Activated CD8-positive, alpha-beta memory T cell treated with anti-CD3 and anti-CD28 coated beads for 4 hours (primary cell): ENCODE measurements at regions not wholly inside any gene's neighbourhood (a gene's known extent, or its start where the extent isn't known, plus 50 kb on each side); places are given as distances from the start of the nearest gene placed in this dataset.
"Not testable (repeated sequence)": the region's sequence is repeated elsewhere in the genome, so short reads cannot be mapped to it uniquely, and the experiment has no call there.

Source experiments
- DNase-seq, 2 donors: peaks; one replicate each; pipeline ENCODE4 v3.0.0-alpha.2; 2020; ENCODE audit warnings: low read depth in 2 of 2

DNA sequence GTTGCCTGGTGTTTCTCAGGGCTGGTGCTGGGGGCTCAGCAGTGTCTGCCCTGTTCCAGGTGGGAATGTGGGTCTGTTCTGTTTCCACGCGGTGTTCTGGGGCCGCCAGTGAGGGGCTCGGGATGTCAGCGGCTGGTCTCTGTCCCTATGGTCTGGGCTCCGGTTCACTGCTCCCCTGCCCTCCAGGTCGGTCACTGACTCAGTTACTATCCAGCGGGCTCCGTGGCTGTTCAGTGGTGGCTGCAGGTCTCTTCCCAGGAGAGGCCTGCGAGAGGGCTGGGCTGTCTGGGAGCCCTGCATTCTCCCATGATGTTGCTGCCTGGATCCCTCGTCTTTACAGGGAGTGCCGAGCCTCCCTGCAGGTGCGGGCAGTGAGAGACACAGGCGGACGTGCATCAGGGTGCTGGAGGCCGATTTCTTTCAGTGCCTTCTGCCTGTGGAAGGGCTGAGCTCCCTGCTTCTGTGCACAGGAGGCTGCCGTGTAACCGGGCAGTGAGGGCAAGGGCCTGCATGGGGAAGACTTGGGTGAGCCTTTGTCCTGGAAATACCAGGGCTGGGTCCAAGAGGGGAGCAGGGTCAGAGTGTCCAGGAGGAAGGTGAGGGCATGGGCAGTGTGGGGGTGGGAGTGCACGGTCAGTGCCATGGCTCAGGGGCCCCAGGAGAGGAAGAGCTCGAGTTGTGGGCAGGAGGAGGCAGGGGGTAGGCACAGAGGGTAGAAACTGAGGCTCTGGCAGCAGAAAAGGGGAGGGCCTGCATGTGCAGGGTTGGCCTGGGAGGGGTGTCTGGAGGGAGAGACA is 391.0 kb downstream of the TMEM121 start:
- not testable (repeated sequence) for DNase-seq

DNA sequence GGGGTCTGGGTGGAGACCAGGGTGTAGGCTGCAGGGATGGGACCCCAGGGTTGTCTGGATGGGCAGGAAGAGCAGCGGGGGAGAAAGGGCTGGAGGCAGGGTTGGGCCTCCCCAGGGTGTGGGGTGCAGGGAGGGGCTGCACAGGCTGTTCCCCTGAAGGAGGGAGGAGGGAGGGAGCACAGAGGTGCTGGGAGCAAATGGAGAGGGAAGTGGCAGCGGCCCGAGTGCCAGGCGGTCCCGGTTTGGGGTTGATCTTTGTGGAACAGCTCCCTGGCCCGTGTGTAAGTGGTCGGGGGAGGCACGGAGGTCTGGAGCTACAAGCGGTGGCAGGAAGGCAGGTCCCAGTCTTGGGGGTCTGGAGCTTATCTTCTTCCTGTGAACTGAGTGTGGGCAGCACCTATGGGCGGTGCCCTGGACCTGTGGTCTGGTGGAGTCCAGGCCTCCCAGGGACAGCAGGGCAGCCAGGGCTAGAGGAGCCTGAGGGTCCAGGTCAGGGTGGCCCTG is 391.6 kb downstream of the TMEM121 start:
- no peak for DNase-seq

DNA sequence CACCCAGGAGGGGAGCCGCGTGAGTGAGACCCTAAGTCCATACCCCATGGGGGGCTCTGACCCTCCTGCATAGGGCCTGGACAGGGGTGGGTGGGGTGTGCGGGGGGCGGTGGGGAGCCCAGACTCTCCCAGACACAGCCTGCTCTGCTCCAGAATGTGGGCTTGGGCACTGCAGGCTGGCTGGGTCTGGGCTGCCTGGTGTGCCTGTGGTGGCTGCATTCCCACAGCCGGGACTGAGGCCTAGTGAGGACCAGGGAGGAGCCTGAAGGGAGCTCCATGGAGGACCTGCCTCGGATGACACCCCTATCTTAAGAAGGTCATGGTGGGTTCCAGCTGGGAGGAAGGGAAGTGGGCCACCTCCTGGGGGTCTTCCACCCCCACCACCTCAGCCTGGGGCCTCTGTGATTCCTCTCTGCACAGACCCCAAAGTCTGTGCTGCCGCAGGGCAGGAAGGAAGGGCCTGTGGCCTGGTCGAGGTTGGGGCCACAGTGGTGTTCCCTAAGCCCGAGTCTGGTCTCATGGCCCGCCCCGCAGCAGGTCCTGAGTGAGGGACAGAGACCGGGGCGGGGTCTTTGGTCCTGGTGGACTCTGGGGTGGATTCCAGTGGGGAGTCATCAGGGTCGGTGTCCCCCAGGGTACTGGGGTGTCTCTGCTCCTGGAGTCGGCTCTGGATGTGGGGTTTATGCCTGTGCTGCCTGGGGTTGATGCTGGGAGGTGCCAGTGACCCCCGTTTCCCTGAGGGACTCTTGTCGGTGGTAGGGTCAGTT is 392.3 kb downstream of the TMEM121 start:
- DNase-seq: no peak

DNA sequence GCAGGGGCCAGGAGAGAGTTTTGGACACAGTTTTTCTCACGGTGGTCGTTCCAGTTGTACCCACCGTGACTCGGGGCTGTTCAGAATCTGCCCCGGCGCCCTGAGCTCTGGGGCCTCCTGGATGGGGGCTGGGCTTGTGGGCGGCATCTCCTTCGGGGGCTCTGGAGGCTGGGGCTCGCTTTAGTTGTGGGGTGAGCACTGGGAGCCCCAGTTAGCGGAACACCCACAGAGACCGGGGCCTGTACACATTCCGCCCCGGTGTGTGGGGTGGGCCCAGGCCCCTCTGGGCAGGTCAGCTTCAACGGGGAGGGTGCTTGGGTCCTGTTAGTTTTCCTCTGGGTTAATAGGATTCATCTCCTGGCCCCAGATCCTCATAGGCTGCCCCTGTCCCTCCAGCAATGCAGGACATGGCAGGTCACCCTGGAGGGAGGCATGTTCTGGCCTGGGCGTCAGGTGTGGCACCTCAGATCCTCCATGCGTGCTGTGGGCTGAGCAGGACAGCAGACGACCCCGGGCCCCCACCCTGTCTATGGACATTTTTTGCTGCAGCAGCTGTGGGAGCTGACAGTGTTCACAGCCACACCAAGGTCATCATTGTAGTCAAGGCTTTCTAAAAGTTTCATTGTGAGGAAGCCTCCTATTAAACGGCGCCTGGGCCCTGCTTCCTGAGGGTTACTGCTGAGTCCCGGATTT is 393.2 kb downstream of the TMEM121 start:
- DNase-seq: no peak

DNA sequence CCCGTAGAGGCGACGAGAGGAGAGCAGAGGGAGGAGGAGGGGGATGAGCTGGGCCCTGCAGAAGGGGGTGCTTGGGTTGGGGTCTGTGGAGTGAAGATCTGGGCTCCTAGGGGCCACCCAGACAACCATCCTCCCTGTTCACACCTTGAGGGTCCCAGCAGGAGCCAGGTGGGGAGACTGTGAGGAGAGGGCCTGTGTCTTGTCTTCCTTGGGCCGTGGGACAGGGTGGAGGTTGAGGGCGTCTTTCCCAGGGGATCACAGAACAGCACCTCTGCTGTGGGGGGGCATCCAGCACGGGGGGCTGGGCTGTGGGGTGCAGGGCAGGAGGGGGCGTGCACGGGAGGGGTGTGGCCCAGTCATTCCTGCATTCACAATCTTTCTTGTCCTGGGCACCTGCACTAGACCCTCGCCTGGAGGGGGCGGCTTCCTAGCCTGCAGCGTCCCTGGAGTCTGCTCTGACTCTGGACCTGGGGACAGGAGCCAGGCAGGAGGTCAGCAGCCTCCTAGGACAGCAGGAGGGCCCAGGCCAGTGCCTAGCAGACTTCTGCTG is 393.8 kb downstream of the TMEM121 start:
- not testable (repeated sequence) for DNase-seq

DNA sequence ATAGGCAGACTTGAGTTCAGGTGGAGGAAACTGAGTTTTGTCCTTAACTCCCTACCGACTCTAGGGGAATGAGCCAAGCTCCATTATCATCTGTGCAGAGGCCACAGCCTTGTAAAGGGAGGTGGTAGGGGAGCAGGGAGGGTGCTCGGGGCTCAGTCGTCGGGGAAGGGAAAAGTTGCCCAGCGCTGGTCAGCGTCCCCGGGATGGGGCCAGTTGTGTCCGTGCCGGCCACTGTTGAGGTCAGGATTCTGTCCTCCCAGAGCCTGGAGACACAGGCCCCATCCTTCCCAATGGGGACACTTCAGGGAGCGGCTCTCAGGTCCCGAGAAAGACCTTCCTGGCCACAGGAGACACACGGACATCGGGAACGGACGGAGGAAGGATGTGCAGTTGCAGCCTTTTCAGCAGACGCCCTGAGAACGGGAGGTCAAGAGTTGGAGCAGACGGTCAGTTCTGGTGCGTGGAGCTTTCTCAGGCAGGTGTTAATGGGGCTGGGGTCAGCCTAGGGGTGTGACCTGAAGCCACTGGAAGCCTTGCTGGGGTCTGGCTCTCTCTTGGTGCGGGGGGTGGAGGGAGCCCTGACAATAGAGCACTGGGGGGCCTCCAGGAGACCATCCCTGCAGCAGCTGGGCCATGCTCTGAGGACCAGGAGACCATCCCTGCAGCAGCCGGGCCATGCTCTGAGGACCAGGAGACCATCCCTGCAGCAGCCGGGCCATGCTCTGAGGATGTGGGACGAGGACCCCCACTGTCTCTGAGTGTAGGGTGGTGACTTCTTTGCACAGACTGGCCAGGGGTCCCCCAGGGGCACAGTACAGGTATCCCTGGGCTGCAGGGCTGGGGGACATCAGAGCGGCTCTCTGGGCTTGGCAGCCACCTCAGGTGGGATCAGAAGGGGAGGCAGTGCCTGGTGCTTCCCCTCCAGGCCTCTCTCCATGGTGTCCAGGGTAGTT is 394.7 kb downstream of the TMEM121 start:
- not testable (repeated sequence) for DNase-seq

DNA sequence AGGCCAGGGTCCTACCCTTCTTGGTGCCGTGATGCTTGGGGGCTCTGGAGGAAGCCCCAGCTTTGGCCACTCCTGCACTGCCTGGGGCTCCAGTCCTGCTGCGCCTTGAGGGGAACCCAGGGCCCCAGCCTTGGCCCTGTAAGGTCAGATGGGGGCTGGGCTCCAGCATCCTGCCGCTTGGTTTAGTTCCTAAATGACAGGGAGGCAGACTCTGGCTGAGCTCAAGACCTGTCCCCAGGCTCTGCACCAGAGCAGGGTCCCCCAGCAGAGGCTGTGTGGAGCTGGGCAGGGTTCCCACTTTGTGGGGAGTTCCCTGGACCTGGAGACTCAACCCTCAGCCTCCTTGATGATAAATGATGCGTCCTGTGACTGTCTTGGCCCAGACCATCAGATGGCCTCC is 395.4 kb downstream of the TMEM121 start:
- not testable (repeated sequence) for DNase-seq

DNA sequence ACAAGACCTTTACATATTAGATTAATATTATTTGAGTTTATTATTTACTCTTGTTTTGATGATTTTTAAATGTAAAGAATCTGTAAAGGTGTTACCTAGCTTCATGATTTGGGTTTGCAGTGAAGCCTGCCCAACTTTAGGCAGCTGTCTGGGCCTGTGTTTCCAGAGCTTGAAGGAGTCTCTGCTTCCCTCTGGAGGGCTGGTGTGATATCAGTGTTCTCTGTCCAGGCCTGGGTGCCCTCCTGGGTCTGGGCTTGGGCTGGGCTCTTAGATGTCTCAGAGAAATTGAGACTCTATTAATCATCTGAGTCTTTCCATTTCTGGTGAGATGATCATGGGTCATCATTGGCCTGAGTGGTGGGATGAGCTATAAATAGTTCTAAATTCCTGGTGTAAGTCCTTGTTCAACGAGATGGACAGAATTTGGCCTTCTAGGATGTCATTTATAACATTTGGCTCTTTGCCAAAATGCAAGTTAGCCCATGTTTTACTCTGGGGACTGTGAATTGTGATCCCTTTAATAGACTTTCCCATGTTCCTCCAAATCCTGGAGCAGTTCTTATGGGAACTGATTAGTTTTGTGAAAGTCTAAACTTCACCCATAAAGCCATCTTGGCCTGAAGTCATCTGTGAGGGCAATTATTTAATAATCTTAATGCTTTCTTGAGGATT is 397.3 kb downstream of the TMEM121 start:
- not testable (repeated sequence) for DNase-seq

DNA sequence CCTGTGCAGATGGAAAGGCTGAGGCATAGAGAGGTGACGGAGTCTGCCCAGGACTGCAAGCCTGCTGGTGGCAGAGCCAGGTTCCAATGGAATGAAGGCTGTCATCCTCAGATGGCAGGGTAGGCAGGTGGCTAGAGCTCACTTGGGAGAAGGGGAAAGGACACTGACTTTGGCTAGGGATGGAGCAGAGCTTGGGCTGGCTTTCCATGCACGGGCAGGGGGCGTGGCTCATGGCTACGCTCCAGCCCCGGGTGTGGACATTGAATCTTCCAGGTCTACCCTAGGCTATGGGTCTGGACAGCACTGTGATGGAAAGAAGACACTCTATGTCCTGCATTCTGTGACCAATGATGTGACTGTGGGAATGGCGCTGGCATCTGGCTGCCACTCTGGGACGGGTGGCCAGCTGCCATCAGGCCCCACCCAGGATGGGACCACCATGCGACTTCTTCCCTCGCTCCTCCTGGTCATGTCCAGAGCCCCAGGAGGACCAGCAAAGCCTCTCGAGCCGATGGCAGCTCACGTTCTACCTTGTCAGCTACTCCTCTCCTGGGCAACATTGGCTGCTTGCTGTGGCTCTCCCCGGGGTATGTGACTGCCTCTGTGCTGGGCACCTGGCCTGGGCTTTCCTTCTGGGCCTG is 398.7 kb downstream of the TMEM121 start:
- DNase-seq: no peak

DNA sequence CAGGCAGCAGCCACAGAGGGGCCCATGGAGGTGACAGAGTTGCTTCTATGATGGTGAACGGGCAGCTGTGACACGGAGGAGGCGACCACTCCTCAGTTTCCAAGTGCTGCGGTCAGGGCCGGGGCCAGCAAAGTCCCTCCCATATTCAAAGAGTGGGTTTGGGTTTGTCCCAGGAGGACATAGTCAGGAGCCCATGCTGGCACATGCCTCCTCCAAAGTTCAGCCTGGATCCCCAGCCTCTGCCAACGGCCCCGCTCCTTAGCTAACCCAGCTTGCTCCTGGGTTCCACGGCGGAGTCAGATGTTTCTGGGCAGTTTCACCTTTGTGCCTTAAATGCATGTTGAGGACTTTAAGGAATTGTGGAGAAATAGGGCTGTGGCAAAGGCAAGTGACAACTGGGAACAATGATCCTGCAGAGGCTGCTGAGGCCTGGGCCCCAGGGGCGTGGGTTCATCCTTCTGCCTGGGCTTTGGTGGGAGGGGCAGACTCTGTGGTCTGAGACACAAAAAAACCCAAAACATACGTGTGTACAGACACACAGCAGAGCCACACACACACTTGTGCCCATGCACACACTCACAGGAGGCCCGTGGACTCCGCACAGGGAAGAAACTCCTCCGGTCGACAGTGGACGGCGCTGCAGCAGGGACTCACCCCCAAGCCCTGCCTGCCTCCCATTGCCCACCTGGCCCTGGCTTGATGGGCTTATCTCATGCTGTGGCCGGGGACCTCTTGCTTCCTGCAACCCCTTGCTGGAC is 399.4 kb downstream of the TMEM121 start:
- DNase-seq: no peak

DNA sequence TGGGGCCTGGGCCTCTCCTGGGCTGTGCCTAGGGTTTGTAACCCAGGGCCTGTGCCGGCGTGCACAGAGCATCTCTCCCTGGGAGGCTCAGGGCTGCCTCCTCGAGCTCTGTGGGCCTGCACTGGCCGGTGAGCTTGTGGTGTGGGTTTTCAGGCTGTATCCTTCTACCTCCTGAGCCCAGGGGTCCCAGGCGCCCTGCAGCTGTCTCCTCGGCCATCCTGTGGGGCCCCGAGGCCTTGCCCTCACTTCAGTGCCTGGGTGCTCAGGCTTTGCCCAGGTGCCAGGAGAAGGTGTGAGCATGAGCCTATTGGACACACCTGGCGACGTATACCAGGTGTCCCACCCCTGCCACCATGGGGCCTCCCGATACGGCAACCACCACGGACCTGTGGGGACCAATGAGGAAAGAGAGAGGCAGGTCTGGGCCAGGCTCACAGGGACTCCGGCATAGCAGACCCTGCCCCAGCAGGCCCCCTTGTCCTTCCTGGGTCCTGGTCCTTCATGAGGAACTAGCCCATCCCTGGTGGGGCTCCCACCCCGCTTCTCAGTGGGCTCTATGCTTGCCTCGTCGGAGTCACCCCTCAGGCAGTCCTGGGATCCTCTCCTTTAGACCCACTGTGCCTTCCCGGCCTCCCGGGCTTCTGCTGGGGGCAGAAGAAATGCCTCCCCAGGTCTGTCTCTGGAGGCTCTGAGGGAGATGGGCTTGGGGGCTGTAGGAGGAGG is 400.2 kb downstream of the TMEM121 start:
- DNase-seq: no peak

DNA sequence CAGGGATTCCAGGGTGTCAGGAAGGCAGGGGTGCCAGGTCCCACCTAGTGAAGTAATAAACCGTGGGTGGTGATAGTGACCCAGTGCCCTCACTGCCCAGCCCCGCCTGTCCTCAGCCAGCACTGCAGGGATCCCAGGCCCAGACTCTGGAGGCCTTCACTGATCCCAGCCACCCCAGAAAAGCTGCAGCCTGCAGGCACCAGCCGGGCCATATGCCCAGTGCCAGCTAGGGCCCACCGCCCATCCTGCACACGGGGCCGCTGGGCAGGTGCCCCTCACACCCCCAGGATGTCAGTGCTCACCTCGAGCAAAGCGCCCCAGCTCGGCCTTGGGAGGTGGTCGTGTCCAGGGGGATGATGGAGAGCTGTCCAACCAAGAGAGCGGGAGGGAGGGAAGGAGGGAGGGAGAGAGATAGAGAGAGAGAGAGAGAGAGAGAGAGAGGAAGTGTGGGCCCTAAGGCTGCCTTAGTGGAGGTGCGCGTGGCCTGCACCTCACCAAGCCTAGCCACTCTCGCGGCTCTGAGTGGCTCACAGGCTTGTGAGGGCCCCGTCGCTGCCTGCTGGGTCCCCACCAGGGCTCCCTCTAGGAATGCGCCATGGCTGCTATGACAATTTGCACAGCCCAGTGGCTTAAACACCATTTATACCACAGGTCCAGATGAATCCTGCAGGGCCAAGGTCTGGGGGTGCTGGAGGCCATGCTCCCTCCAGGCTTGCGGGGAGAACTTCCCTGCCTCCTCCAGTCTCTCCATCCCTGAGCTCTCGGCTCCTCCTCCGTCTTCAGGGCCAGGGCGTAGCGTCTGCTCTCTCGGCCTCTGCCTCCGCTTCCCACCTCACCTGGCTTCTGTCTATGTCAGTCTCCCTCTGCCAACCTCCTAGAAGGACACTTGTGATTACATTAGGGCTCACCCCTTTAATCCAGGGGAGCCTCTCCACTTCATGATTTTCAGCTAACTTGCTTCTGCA is 401.0 kb downstream of the TMEM121 start:
- DNase-seq: no peak

DNA sequence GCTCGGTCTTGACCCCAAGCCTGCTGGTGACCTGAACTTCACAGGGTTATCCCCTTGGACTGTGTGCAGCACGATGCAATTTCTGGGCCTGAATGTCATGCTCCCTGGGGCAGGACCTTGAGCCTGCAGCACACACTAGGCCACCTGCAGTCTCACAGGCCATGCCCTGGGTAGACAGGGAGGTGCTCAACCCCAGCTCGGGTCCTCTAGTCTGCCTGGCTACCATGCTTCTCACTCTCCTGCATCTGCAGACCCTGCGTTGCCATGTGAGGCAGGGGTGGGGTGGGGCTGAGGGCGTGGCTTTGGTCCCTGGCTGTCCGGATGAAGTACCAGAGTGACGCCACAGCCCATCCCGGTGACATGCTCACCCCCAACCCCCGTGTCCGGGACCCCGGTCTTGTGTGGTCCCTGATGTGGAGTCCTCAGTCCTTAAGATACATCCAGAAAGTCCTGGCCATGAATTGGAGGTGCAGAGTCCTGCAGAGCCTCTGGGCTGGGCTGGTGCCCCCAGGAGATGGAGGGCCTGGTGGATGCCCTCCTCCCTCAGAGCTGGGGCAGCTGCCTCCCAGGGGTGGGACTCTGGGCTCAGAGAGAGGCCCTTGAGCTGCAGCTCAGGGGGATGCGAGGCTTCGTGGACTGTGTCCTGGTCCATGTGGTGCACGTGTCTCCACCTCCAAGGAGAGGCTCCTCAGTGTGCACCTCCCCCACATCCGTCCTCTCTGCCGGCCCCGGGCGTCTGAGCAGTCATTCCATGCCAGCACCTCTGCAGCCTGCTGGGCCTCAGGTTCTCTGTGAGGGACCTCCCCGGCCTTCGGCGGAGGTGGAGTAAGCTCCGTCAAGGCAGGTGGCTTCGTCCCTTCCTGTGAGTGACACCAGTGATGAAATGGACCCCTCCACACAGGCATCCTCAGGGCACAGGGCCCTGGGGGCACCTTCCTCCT is 402.1 kb downstream of the TMEM121 start:
- not testable (repeated sequence) for DNase-seq

DNA sequence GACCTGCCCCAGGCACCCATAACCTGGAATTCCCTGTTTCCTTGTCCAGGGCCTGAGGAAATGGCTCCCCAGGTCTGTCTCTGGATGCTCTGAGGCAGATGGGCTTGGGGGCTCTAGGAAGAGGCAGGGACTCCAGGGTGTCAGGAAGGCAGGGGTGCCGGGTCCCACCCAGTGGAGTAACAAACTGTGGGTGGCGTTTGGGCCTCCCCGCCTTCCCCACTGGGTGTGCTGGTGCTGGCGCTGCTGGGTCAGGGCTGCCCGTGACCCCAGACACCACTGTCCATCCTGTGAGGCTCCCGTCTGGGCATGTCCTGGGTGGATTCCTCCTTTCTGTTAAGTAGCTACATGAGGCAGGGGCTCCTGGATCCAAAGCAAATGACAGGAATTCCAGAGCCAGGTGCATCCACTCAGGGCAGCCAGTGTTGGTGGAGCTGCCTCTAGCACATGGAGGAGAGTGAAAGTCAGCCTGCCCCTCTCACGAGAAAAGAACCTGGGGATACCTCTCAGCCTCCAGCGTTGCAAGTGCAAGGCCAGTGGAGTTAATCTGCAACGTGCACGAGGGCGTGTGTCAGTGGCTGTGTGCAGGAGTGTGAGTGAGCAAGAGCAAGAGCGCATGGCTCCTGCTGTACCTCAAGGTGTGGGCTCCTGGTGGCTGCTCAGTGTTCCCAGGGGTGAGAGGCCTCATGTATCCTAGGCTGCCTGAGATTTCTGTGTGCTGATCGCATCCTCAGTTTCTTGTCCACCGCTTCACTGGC is 403.1 kb downstream of the TMEM121 start:
- DNase-seq: no peak

DNA sequence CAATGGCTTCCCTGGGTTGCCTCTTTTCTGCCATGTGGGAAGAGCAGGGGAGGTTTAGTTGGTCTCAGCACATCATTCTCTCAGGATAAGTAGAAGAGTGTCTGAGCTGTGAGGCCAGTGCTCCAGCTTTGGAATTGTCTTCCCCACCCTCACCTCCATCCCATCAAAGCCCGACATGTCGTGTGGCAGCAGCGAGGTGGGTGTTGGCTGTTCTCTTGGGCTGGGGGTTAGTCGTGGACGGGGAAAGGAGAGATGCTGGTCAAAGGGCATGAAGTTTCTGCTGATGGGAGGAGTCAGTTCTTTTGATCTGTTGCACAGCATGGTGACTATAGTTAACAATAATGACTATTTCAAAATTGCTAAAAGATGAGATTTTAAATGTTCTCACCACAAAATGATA is 404.2 kb downstream of the TMEM121 start:
- DNase-seq: no peak
